HCT116 (cell line): ENCODE measurements at regions not wholly inside any gene's neighbourhood (a gene's known extent, or its start where the extent isn't known, plus 50 kb on each side); places are given as distances from the start of the nearest gene placed in this dataset.

Experiments used
- ATAC-seq: fragments of 200-7000 bp; cut with Tn5 transposase; 2 replicates; pipeline ENCODE4 v1.9.1; 2020; ENCODE audit warnings: mild to moderate bottlenecking, moderate library complexity
- BruUV-seq: library from RNA; stranded (reverse); fragments of 400-500 nt; replicated peaks from 2 replicates; lab custom pipeline; 2021; lab: Mats Ljungman, UMichigan
- CTCF ChIA-PET: fragments of 300-600 bp; sonication (Branson Sonifier 250); formaldehyde crosslinking; loops from one replicate; lab custom pipeline; 2021; ENCODE audit warnings: antibody characterized with exemption; lab: Charles Lee
- POLR2A ChIA-PET: fragments of 300-600, 350-600 bp; sonication (Branson Sonifier 250); formaldehyde crosslinking; loops from one replicate; lab custom pipeline; 2021; ENCODE audit warnings: antibody characterized with exemption; lab: Charles Lee
- RAD21 ChIA-PET, 2 experiments: fragments of 300-600 bp; sonication (Branson Sonifier 250); formaldehyde crosslinking; loops; one replicate each; lab custom pipeline; 2023; ENCODE audit warnings: low total read pairs in 2 of 2; ENCODE audit not compliant: uncharacterized antibody in 2 of 2, unreplicated experiment in 2 of 2, low non-redundant PET in 1 of 2; lab: Charles Lee
- DNase-seq: peaks from one replicate; pipeline ENCODE4 v3.0.0-alpha.2; 2010; ENCODE audit warnings: low read depth, low spot score
- H2AFZ ChIP-seq: fragments of 200-600 bp; shearing (Covaris generic), sonication (generic); 2 replicates; pipeline ENCODE4 v1.6.1; 2017; ENCODE audit warnings: low read depth, mixed run types, mixed read lengths, antibody characterized with exemption, low read length; ENCODE audit not compliant: poor library complexity, severe bottlenecking
- H3K27ac ChIP-seq: 2 replicates; pipeline ENCODE4 v1.5.1; 2012; ENCODE audit warnings: low read depth, low read length
- H3K27me3 ChIP-seq: fragments of 200-600 bp; sonication (generic); 2 replicates; pipeline ENCODE4 v1.6.1; 2016; ENCODE audit warnings: mixed run types, low read length, mixed read lengths; ENCODE audit not compliant: insufficient read depth
- H3K36me3 ChIP-seq, 2 experiments: fragments of 200-500 bp in 1 of 2; fragments of 200-600 bp in 1 of 2; sonication (Bioruptor generic) in 1 of 2; sonication (generic) in 1 of 2; 2 replicates each; pipeline versions ENCODE4 v1.5.1 to v1.6.1; 2014 to 2016; ENCODE audit warnings: low read length in 2 of 2, inconsistent platforms in 1 of 2, mixed read lengths in 1 of 2, mixed run types in 1 of 2; ENCODE audit not compliant: insufficient read depth in 2 of 2, control insufficient read depth in 1 of 2
- H3K4me1 ChIP-seq, 2 experiments: fragments of 200-600 bp in 1 of 2; sonication (generic) in 1 of 2; 2 replicates each; pipeline versions ENCODE4 v1.5.1 to v1.6.1; 2012 to 2017; ENCODE audit warnings: low read length in 2 of 2, inconsistent platforms in 1 of 2, mild to moderate bottlenecking in 1 of 2, mixed read lengths in 1 of 2, mixed run types in 1 of 2, moderate library complexity in 1 of 2; ENCODE audit not compliant: insufficient read depth in 2 of 2, control insufficient read depth in 1 of 2
- H3K4me2 ChIP-seq: fragments of 200-600 bp; sonication (generic); 2 replicates; pipeline ENCODE4 v1.6.1; 2017; ENCODE audit warnings: mixed run types, low read length, mixed read lengths
- H3K4me3 ChIP-seq, 2 experiments: fragments of 200-600 bp in 1 of 2; sonication (generic) in 1 of 2; replicated peaks in 1 of 2; 2 replicates each; pipeline ENCODE4 v1.5.1; 2011 to 2016; ENCODE audit warnings: low read length in 2 of 2, control low read depth in 1 of 2, low read depth in 1 of 2, mild to moderate bottlenecking in 1 of 2, mixed read lengths in 1 of 2, mixed run types in 1 of 2
- H3K79me2 ChIP-seq: fragments of 200-600 bp; sonication (generic); 2 replicates; pipeline ENCODE4 v1.6.1; 2017; ENCODE audit warnings: mild to moderate bottlenecking, mixed run types, low read length, moderate library complexity, mixed read lengths; ENCODE audit not compliant: insufficient read depth
- H3K9ac ChIP-seq: fragments of 200-600 bp; sonication (generic); 2 replicates; pipeline ENCODE4 v1.6.1; 2016; ENCODE audit warnings: low read length, mixed read lengths
- H3K9me2 ChIP-seq: fragments of 200-600 bp; sonication (generic), shearing (Covaris generic); 2 replicates; pipeline ENCODE4 v1.6.1; 2017; ENCODE audit warnings: mixed run types, mild to moderate bottlenecking, moderate library complexity; ENCODE audit not compliant: insufficient read depth
- H3K9me3 ChIP-seq, 2 experiments: fragments of 200-500 bp in 1 of 2; fragments of 200-600 bp in 1 of 2; sonication (Bioruptor generic) in 1 of 2; sonication (generic) in 1 of 2; 2 replicates each; pipeline ENCODE4 v1.6.1; 2014 to 2017; ENCODE audit warnings: low read length in 2 of 2, mixed read lengths in 2 of 2, inconsistent platforms in 1 of 2, low read depth in 1 of 2, mild to moderate bottlenecking in 1 of 2, mixed run types in 1 of 2, moderate library complexity in 1 of 2; ENCODE audit not compliant: control insufficient read depth in 1 of 2, insufficient read depth in 1 of 2
- H4K20me1 ChIP-seq: fragments of 200-600 bp; sonication (generic), shearing (Covaris generic); 2 replicates; pipeline ENCODE4 v1.6.1; 2017; ENCODE audit warnings: mixed run types, mild to moderate bottlenecking, moderate library complexity; ENCODE audit not compliant: insufficient read depth
- CBX3 ChIP-seq: IDR thresholded peaks from 2 replicates; pipeline ENCODE4 v1.6.1; 2012; ENCODE audit warnings: low read depth
- EGR1 ChIP-seq: IDR thresholded peaks from 2 replicates; pipeline ENCODE4 v1.6.1; 2012; ENCODE audit warnings: low read depth
- ELF1 ChIP-seq: IDR thresholded peaks from 2 replicates; pipeline ENCODE4 v1.6.1; 2012; ENCODE audit warnings: low read depth, borderline replicate concordance
- EZH2phosphoT487 ChIP-seq: fragments of 200-600 bp; IDR thresholded peaks from 2 replicates; pipeline ENCODE4 v1.6.1; 2018; ENCODE audit warnings: antibody characterized with exemption, borderline replicate concordance
- JUND ChIP-seq: IDR thresholded peaks from 2 replicates; pipeline ENCODE4 v1.6.1; 2012
- MAX ChIP-seq: IDR thresholded peaks from 2 replicates; pipeline ENCODE4 v1.6.1; 2012
- POLR2A ChIP-seq: IDR thresholded peaks from 2 replicates; pipeline ENCODE4 v1.7.0; 2011; ENCODE audit warnings: borderline replicate concordance; ENCODE audit not compliant: insufficient read depth, insufficient read length; ENCODE audit errors: extremely low read depth
- RAD21 ChIP-seq: IDR thresholded peaks from 2 replicates; pipeline ENCODE4 v1.6.1; 2012; ENCODE audit warnings: low read depth, mild to moderate bottlenecking
- SIN3A ChIP-seq: IDR thresholded peaks from 2 replicates; pipeline ENCODE4 v1.6.1; 2012; ENCODE audit warnings: low read depth
- SP1 ChIP-seq: IDR thresholded peaks from 2 replicates; pipeline ENCODE4 v1.6.1; 2012; ENCODE audit warnings: low read depth
- TCF7L2 ChIP-seq: IDR thresholded peaks from 2 replicates; pipeline ENCODE4 v1.7.0; 2011; ENCODE audit warnings: borderline replicate concordance, inconsistent platforms; ENCODE audit not compliant: insufficient read depth, insufficient read length; ENCODE audit errors: extremely low read depth
- YY1 ChIP-seq: IDR thresholded peaks from 2 replicates; pipeline ENCODE4 v1.6.1; 2011; ENCODE audit warnings: low read length, low read depth, moderate library complexity, mild to moderate bottlenecking; ENCODE audit not compliant: insufficient replicate concordance; ENCODE audit errors: extremely low read depth
- ZFX ChIP-seq: fragments of 450-650 bp; IDR thresholded peaks from 2 replicates; pipeline ENCODE4 v1.6.1; 2017
- ZNF274 ChIP-seq: fragments of 200-500 bp; sonication (Bioruptor generic); IDR thresholded peaks from 2 replicates; pipeline ENCODE4 v1.6.1; 2014; ENCODE audit warnings: mild to moderate bottlenecking, low read depth, low read length, inconsistent platforms
- intact Hi-C: fragments of 100-400 bp; cut with micrococcal nuclease; formaldehyde crosslinking; loops from 2 replicates; pipeline ENCODE4 v1.10.0; 2022

GRCh38 chr2:13103151-13103550 lies 386.4 kb downstream of the TRIB2 start:
- Histone ChIP-seq H3K27me3 (no peaks in the 10 kb centered on the region), H3K9ac (no peak overlapping the region), H3K9me2 (no peaks in the 10 kb centered on the region), H4K20me1 (no peaks in the 10 kb centered on the region), H3K79me2 (no peaks in the 10 kb centered on the region), H3K9me3 (no peaks in the 10 kb centered on the region), H3K4me2 (no peak overlapping the region), H3K4me3 (no peak overlapping the region), H2AFZ (no peak overlapping the region), H3K36me3 (no peaks in the 10 kb centered on the region), H3K27ac (no peak overlapping the region), H3K4me1 (no peaks in the 10 kb centered on the region)
- ChIA-PET RAD21 (no interaction called here), POLR2A (no interaction called here), CTCF (no interaction called here)
- ATAC-seq (no peak), DNase-seq (no peak)
- intact Hi-C loops = no loop called here
- no peak for TF ChIP-seq SP1
- no peak for TF ChIP-seq MAX
- no peak for TF ChIP-seq ELF1
- TF ChIP-seq POLR2A = no peak
- TF ChIP-seq JUND = no peak
- TF ChIP-seq CBX3 = no peak
- TF ChIP-seq ZFX = no peak
- TF ChIP-seq TCF7L2 = no peak
- no peak for TF ChIP-seq EZH2phosphoT487
- TF ChIP-seq RAD21 = no peak
- no peak for TF ChIP-seq ZNF274
- no peak for TF ChIP-seq SIN3A
- no peak for TF ChIP-seq EGR1
- no peak for TF ChIP-seq YY1
- no TSS peak for BruUV-seq
